ENCODE measurements at regions not wholly inside any gene's neighbourhood (a gene's known extent, or its start where the extent isn't known, plus 50 kb on each side); places are given as distances from the start of the nearest gene placed in this dataset.

DNA sequence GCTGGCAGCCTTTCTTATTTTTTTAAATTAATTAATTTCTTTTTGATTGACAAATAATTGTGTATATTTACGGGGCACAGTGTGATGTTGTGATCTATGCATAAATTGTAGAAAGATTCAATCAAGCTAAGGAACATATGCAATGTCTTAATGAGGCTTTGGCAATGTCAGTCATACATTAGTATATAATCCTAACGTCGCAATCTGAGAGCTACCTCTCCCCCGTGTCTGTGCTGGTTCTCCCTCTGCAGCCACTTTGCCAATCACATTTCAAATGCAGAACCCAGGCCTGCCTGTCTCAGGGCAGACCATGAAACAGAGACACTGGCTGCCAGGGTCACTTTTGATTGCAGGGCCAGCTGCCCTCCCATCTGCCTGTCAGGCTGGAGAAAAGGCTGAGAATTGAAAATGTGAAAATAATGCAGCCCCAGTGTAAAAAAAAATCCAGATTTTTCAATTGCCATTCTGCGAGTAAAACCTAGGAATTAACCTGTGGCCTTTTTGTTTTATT lies 56.3 kb downstream of the SLC24A2 start:
- ATAC-seq, result no peak
- DNase-seq (ENCODE audit: low spot score), result no peak
- intact Hi-C loops (cut with DNase I), result no loop called here

DNA sequence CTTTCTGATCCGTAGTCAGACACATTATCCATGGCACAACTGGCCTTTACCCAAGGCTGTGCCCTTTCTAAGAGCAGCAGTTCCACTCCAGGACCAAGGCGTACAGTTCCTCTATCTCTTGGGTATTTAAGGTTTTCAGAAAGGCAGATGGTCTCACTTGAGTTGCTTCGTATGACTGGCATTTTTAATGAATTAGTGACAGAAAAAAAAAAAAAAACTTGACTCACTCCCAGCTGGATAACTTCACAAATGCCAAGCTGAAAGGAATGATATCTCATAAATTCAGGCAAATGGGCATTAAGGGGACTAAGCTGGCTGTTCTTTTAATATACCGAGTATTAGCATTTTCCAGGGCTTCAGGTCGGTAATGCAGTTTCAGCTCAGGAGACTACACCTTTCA lies 60.7 kb downstream of the SLC24A2 start:
- DNase-seq (ENCODE audit: low spot score) (no peak), ATAC-seq (no peak)
- intact Hi-C loops (cut with DNase I), result loop anchor here (10.0 kb wide), 1 partner anchor 573 kb away; no protein-coding TSS in a partner anchor

DNA sequence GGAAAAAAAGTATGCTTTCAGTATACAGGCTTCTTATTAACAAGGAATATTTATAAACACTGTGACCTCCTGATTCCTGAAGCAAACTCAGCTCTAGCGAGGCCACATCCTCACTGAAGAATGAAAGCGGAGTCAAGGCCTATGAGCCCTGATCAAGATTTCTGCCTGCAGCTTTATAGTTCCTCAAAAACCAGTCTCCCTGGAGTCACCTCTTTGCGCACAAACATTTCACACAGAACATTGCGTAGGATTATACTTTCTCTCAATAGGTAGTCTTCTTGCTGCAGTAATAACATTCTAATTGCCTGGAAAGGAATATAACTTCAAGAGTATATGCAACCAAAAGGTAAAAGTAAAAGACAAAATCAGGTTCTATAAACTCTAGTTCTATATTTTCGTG lies 62.9 kb downstream of the SLC24A2 start:
- ATAC-seq, result no peak
- intact Hi-C loops (cut with DNase I), result loop anchor here (10.0 kb wide), 1 partner anchor 571 kb away; no protein-coding TSS in a partner anchor
- DNase-seq (ENCODE audit: low spot score), result no peak

DNA sequence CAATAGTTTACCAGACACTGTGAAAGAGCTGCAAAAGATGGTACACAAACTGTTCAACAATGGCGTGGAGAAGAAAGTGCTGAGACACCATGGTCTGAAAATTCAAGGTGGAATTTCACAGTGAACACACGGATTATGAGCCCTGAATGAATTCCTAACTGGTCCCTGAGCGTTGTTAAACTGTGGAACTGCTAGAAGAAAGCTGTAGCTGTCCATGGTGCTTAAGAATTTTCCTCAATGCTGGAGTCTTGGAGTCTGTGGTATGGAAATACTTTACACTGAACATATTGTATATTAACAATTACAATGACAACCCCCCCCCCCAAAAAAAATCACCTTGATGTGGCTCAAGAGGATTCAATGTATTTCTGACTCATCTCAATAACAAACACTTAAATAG lies 68.5 kb downstream of the SLC24A2 start:
- no peak for DNase-seq (ENCODE audit: low spot score)
- intact Hi-C loops (cut with DNase I), result loop anchor here (10.0 kb wide), 1 partner anchor 566 kb away; no protein-coding TSS in a partner anchor
- no peak for ATAC-seq

DNA sequence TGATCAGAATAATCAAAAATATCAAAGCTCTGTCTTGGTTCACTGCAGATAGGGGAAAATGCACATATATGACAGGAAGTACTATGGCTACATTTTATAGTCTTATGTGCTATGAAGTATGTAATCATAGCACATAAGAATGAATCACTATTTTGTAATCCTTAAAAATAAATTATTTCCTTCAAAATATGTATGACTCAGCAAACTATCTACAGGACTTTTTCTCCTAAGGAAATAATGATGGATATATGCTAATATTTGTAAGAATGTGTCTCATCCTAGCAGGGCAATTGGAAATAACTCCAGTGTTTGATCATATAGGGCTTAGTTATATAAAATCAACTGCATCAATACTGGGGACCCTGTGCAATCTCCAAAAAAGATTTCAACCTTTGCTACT lies 85.1 kb downstream of the SLC24A2 start:
- DNase-seq (ENCODE audit: low spot score) (no peak), ATAC-seq (no peak)
- intact Hi-C loops (cut with DNase I), result no loop called here

DNA sequence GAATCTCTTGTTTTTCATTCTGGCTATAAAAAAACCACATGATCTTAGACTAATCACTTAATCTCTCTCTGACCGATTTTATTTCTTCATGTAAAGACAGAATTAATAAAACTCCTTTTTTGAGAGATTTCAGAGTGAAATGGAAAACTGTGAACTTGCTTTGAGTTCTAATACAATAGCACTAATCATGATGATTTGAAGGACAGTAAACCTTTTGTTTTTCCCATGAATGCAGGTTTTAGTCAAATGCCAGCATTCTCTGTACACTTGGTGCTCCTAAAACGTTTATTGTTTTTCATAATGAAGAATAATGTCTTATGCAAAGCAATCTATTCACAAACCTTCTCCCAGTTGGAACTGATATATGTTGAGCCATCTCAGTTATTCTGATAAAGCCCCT lies 86.8 kb downstream of the SLC24A2 start:
- ATAC-seq, result no peak
- intact Hi-C loops (cut with DNase I), result no loop called here
- no peak for DNase-seq (ENCODE audit: low spot score)

DNA sequence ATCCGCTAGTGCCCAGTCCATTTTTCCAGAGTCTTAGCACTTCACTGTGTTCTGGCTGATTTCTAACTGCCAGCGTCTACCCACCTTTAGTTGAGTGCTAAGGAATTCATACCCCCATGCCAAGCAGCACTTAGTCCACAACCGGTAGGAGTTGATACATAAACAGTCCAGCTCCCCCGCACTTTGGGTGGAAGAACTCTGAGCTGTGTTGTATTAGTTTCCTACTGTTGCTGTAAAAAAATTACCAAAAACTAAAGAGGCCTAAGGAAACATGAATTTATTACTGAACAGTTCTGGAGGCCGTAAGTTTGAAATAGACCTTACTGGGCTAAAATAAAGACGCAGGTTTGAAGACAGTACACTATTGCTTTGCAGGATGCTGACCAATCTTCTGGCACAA lies 87.6 kb downstream of the SLC24A2 start:
- ATAC-seq, result no peak
- DNase-seq (ENCODE audit: low spot score), result no peak
- intact Hi-C loops (cut with DNase I), result no loop called here

DNA sequence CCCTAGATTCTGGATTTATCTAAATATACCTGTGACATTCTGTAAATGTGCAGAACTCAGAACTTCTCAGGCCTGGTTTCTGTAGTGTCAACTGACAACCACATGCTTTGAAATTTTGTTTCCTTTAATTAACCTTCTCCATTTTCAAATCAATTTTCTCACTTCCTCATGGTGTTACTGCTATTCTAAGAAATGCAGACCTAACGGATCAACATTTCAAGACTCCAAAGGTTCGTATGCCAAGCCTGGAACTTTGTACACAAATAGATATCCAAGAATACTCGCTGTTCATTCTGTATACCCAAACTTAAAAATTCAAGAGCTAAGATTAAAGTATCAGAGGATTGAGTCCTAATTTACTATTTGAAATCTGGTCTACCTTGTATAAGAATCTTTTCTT lies 88.1 kb downstream of the SLC24A2 start:
- intact Hi-C loops (cut with DNase I), result no loop called here
- no peak for ATAC-seq
- no peak for DNase-seq (ENCODE audit: low spot score)

DNA sequence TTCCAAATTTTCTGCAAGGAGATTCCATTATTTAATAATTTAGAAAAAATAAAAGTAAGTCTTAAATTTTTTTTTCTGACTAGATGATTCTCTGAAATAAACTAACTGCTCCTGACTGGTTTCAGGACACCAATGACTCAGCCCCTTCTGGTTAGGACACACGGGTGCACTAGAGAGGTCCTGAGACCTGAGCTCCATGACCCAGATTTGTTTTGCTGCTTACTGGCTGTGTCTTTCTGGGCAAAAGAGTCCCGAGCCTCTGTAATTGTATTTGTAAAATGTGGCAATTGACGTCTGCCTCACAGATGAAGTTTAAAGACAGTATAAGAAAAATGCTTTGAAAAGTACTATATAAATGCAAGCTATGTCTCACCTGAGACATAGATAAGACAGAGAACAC lies 89.1 kb downstream of the SLC24A2 start:
- intact Hi-C loops (cut with DNase I), result no loop called here
- DNase-seq (ENCODE audit: low spot score), result no peak
- no peak for ATAC-seq

DNA sequence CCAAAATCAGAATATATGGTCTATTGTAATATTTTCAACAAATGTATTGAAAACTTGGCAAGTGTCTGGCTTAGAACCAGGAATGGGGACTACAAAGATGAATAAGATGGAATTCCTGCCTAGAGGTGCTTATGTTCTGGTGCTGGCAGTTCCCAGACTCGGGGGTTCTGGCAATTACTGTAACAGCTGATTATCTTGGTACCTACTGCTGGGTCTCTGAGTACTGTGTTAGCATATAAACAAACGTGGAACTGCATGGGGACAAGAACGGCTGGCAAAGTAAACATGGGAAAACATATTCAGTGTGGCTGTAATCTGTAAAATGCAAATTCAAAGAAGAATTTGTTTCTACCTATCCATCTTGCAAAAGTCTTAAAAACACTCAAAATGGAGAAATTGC lies 89.9 kb downstream of the SLC24A2 start:
- intact Hi-C loops (cut with DNase I), result no loop called here
- DNase-seq (ENCODE audit: low spot score), result no peak
- ATAC-seq, result no peak

DNA sequence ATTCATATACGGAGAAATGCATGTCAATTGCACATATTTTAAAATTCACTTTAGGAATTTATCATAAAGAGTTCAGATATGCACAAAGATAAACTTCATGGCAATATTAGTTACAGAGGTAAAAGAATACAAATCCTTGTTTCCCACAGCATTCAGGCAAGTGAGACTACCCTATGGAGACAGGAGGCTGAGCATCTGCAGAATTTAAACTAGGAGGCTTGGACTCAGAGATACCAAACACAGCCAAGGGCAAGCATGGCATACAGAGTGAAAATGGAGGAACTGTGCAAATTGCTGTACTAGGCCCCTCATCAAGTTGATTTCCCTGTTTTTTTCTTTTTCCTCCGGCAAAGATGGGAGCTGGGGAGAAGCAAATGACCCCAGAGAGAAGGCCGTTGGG lies 94.2 kb downstream of the SLC24A2 start:
- DNase-seq (ENCODE audit: low spot score), result no peak
- no peak for ATAC-seq
- intact Hi-C loops (cut with DNase I), result no loop called here

DNA sequence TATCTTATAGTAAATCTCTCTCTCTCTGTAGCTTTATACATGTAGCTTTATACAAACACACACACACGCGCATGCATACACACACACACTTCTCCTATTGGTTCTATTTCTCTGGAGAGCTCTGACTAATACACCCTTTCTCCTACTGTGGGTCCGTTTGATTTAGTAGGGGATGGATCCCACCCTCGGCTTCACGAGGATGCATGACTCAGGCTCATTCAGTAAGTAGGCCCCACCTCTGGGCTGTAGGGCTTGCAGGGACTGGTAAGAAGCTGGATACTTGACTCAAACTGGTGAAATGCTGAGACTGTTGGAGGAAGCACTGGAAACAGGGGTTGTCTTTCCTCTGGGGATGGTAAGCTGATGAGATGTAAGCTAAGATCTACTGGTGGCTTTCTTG lies 98.7 kb downstream of the SLC24A2 start:
- ATAC-seq (no peak), DNase-seq (ENCODE audit: low spot score) (no peak)
- intact Hi-C loops (cut with DNase I), result no loop called here

DNA sequence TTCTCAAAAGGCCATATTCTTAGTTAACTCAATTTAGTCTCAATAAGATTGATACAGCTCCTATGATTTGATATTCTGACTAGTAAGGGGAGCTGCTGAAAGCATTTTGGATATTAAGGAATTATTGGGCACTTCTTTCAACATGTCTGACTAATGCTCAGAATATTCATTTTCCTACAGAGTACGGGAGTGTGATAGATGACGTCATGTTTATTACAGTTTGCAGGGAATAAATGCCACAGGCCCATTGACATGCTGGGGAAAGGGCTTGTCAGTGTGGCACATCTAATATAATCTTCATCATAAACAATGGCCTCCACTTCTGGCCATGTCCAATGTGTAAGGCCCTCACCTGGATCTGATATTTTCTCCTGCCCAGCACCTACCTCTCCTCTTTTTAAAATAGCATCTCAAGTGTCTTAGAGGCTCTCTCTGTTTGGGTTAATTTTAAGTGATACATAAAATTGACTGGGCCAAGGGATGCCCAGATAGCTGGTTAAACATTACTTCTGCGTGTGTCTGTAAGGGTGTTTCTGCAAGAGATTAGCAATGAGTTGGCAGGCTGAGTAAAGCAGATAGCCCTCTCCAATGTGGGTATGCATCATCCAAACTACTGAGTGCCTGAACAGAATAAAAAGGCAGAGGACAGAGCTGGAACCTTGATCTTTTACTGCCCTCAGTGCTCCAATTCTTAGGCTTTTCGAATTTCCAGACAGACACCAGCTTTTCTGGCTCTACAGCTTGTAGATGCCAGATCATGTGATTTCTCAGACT lies 99.3 kb downstream of the SLC24A2 start:
- no peak for ATAC-seq
- intact Hi-C loops (cut with DNase I), result no loop called here
- DNase-seq (ENCODE audit: low spot score), result no peak

DNA sequence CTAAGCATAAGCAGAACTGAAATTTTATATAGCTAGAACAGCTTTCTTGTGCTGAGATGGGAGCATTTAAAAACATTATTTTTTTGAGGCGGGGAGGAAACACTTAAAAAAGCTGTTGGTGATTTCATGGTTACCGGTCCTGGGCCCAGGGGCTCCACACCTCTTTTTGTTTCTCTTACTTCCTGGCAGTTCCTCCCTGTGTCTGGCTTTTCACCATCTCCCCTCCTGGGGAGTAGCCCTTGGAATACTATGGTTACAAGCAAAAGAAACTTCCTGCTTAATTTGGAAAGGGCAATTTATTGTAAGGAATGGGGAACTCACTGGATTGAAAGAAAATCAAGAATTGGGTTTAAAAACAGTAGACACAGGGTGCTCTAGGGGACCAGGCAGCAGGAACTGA lies 105.1 kb downstream of the SLC24A2 start:
- DNase-seq (ENCODE audit: low spot score) (no peak), ATAC-seq (no peak)
- intact Hi-C loops (cut with DNase I), result no loop called here

DNA sequence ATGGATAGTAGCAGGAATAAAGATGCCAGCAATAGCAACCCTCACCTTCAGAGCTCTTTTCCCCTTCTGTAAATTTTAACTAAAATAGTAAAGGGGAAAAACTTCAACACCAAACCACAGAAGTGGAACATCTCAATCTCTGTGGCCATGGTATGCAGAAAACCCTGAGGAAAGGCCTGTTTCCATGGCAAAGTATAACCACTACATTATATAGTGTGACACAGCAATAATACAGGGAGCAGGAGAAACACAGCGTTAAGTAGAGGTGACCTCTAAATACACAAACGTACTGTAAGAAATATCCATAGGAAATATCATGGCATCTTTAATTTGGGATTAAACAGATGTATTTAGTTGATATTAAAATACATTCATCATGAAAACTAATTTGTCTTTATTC lies 106.4 kb downstream of the SLC24A2 start:
- intact Hi-C loops (cut with DNase I), result no loop called here
- DNase-seq (ENCODE audit: low spot score) (no peak), ATAC-seq (no peak)

DNA sequence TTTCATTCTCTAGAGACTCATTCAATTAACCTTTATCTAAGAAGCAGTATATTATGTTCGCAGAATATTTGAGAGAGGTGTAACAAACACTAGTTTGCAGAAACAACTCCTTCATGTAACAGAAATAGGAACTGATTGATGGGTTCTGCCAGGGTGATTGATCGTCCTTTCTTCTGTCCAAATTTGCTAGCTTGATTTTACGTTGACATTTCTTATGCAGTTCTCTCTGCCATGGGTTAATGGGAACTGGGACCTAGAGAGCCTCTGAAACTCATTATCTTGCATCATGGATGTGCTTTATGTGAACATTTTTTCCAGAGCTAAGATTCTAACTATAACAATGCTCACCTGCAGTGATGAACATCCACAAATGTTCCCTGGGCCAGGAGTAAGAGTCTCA lies 107.0 kb downstream of the SLC24A2 start:
- intact Hi-C loops (cut with DNase I), result no loop called here
- DNase-seq (ENCODE audit: low spot score), result no peak
- ATAC-seq, result no peak

DNA sequence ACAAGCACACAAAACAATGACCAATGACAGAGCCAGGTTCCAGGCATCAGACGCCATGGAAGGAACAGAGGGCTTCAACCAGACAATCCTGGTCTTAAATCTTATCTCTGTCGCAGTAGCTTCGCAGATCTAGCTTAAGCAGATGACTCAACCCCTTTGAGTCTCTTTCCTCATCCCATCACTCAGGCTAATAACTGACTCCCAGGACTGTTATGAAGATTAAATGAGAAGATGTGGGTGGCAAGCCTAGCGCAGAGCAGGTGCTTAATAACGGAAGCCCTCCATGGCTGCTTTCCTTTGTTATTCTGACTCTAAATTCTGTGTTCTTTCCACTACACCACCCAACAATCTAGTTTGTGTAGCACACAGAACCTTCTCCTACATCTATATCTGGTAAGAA lies 110.9 kb downstream of the SLC24A2 start:
- ATAC-seq, result no peak
- no peak for DNase-seq (ENCODE audit: low spot score)
- intact Hi-C loops (cut with DNase I), result no loop called here

DNA sequence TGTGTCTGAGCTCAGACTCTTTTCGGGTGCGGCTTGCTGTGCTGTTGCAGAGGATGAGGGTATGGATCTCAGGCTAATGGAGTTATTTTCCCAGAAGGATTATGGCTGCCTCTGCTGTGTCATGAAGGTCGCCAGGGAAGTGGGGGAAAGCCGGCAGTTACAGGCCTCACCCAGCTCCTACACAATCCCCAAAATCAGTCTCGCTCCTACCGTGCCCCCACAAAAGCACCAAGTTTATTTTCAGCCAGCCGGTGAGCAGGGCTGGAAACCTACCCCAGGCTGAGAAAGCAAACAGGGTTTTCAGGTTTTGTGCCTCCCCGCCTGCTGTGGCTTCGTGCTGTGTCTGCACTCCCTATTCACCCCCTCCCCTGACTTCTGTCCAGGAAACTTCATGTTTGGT lies 113.3 kb downstream of the SLC24A2 start:
- no peak for ATAC-seq
- intact Hi-C loops (cut with DNase I), result no loop called here
- DNase-seq (ENCODE audit: low spot score), result no peak

DNA sequence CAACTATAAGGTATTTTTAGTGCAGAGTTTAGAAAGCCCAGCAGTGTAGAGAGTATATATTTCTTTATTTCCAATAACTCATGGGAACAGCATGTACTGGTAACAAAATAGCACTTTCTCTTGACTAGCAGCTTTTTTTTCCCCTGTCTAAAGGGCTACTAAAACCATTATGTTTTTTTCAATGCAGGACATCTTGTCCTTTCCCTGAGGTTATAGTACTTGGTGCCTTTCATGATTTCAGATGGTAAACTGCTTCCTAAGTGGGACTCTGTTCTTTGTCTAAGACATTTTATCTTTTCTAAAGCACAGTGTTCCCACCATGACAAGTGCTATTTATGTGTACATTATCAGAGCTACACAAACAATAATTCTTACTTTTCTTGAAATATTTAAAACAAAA lies 122.3 kb downstream of the SLC24A2 start:
- DNase-seq (ENCODE audit: low spot score), result no peak
- intact Hi-C loops (cut with DNase I), result no loop called here
- ATAC-seq, result no peak

DNA sequence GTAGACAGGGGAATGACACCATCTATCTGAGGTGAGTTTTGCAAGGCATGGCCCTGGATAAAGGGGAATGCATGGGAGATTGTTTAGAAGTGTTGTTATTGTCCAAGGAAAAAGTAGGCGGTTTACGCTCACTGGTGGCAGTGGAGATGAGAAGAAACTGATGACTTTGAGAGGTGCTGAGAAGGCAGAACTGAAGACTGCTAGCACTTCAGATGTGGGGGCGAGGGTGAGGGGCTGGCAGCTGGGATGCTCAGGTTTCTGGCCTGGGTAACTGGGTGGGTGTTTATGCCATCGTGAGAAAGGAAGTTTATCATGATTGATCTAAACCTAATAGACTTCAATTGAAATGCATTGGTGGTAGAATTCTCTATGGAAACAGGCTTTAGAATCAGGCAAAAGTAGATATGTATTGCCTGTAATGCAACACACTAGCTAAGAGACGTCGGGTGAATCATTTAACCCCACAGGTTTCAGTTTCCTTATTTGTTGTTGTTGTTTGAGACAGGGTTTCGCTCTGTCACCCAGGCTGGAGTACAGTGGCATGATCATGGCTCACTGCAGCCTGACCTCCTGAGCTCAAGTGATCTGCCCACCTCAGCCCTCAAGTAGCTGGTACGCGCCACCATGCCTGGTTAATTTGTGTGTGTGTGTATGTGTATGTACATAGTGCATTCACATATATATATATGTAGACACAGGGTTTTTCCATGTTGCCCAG lies 123.5 kb downstream of the SLC24A2 start:
- ATAC-seq, result no peak
- intact Hi-C loops (cut with DNase I), result no loop called here

DNA sequence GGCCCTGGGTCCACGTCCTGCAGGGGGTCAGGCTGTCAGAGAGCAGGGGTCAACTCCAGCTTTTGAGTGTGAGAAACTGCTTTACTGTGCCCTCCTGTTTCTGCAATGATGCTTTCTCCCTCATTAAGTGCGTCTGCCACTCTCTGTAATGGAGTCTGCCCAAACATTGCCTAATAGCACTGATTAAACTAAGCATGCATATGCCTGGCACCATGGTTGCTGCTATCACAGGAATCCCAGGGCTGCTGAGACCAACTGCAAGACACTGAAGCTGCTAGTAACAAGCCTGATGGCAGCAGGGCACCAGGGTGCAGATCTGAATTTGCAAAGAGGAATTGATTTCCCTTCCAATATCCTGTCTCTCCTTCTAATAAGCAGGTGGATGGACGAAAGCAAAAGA lies 125.3 kb downstream of the SLC24A2 start:
- DNase-seq (ENCODE audit: low spot score) (no peak), ATAC-seq (no peak)
- intact Hi-C loops (cut with DNase I), result no loop called here

More for the DNA sequence above, 123.5 kb downstream of the SLC24A2 start:
- no peak for DNase-seq (ENCODE audit: low spot score)

Measured in sciatic nerve (tissue), 2 donors.